SK-N-SH (cell line): ENCODE measurements at regions not wholly inside any gene's neighbourhood (a gene's known extent, or its start where the extent isn't known, plus 50 kb on each side); places are given as distances from the start of the nearest gene placed in this dataset.
"Not testable (repeated sequence)": the region's sequence is repeated elsewhere in the genome, so short reads cannot be mapped to it uniquely, and the experiment has no call there.

Experiments used
- CHD2 ChIP-seq: fragments of 150-350 bp; IDR thresholded peaks from 2 replicates; pipeline ENCODE4 v1.6.1; 2018; ENCODE audit warnings: low read length; ENCODE audit not compliant: partially characterized antibody
- EP300 ChIP-seq, 2 experiments: IDR thresholded peaks; 2 replicates each; pipeline versions ENCODE4 v1.4.0 to v1.6.1; 2012; ENCODE audit warnings: borderline replicate concordance in 1 of 2, low read depth in 1 of 2, low read length in 1 of 2
- EZH2phosphoT487 ChIP-seq: fragments of 200-600 bp; sonication (generic); IDR thresholded peaks from 2 replicates; pipeline ENCODE4 v1.6.1; 2017; ENCODE audit warnings: low read depth, mixed run types, mild to moderate bottlenecking, antibody characterized with exemption, moderate library complexity, borderline replicate concordance
- GABPA ChIP-seq: IDR thresholded peaks from 2 replicates; pipeline ENCODE4 v1.4.0; 2012; ENCODE audit warnings: low read depth, mild to moderate bottlenecking
- JUND ChIP-seq: IDR thresholded peaks from 2 replicates; pipeline ENCODE4 v1.4.0; 2012
- MXI1 ChIP-seq: IDR thresholded peaks from 2 replicates; pipeline ENCODE4 v1.6.1; 2012; ENCODE audit warnings: mild to moderate bottlenecking, low read depth, low read length, improper control_type of control experiment
- TCF12 ChIP-seq: IDR thresholded peaks from 2 replicates; pipeline ENCODE4 v1.4.0; 2012
- TF ChIP-seq, protein P1 (sequence below): IDR thresholded peaks from 2 replicates; pipeline ENCODE4 v1.4.0; 2012; ENCODE audit warnings: low read depth
- TF ChIP-seq, protein P2 (sequence below): fragments of 200-600 bp; sonication (generic); IDR thresholded peaks from 2 replicates; pipeline ENCODE4 v1.6.1; 2017; ENCODE audit warnings: antibody characterized with exemption, mild to moderate bottlenecking, moderate library complexity

DNA sequence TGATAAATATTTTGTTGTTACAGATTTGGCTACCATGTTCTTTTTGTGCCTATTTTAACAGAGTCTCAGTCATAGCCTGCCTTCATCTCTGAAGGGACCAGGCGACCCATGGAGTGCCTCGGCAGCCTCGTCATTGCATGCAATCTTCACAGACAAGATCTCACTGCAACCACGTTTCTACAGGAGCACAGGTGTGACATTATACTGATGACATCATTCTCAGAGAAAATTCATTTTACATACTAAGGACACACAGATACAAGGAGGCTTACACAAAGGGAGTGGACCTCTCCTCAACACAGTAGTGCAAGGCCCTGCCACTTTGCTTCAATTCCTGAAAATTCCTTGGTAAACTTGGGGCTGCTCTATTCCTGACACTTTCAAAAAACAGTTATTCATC is 840.1 kb upstream of the DEFB115 start:
- not testable (repeated sequence) for TF ChIP-seq CHD2; EP300 (IDR thresholded peaks at IDR 0.05; ENCODE audit: borderline replicate concordance in 1 of 2, low read depth in 1 of 2, low read length in 1 of 2); JUND; TCF12; MXI1; EZH2phosphoT487; GABPA
- TF ChIP-seq, protein P1, sequence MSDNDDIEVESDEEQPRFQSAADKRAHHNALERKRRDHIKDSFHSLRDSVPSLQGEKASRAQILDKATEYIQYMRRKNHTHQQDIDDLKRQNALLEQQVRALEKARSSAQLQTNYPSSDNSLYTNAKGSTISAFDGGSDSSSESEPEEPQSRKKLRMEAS = not testable (repeated sequence)
- TF ChIP-seq, protein P2, sequence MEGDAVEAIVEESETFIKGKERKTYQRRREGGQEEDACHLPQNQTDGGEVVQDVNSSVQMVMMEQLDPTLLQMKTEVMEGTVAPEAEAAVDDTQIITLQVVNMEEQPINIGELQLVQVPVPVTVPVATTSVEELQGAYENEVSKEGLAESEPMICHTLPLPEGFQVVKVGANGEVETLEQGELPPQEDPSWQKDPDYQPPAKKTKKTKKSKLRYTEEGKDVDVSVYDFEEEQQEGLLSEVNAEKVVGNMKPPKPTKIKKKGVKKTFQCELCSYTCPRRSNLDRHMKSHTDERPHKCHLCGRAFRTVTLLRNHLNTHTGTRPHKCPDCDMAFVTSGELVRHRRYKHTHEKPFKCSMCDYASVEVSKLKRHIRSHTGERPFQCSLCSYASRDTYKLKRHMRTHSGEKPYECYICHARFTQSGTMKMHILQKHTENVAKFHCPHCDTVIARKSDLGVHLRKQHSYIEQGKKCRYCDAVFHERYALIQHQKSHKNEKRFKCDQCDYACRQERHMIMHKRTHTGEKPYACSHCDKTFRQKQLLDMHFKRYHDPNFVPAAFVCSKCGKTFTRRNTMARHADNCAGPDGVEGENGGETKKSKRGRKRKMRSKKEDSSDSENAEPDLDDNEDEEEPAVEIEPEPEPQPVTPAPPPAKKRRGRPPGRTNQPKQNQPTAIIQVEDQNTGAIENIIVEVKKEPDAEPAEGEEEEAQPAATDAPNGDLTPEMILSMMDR = not testable (repeated sequence)
